ENCODE measurements at regions not wholly inside any gene's neighbourhood (a gene's known extent, or its start where the extent isn't known, plus 50 kb on each side); places are given as distances from the start of the nearest gene placed in this dataset.

DNA sequence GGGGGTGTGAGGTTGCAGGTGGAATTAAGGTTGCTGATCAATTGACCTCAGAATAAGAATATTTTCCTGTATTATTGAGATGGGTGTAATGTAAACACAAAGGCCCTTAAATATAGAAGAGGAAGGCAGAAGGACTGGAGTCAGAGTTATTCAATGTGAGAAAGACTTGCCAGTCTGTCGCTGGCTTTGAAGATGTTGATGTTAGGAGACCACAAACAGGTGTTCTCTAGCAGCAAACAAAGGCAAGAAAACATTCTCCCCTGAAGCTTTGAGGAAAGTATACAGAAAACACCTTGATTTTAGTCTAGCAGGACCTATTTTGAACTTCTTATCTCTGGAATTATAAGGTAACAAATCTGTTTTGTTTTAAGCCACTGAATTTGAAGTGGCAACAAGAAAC, 138.9 kb upstream of the PTPRK start:
- Histone ChIP-seq H3K79me2 (ENCODE audit: insufficient read depth, low read length) (no peaks in the 10 kb centered on the region), H2AFZ (ENCODE audit: low read length) (no peak overlapping the region), H3K36me3 (ENCODE audit: insufficient read depth, low read length) (no peaks in the 10 kb centered on the region), H3K27me3 (ENCODE audit: insufficient read depth, low read length) (no peaks in the 10 kb centered on the region), H4K20me1 (ENCODE audit: insufficient read depth, low read length) (no peaks in the 10 kb centered on the region), H3K9me3 (ENCODE audit: low read depth, low read length) (no peaks in the 10 kb centered on the region), H3K27ac (ENCODE audit: low read depth, low read length) (no peak overlapping the region), H3K4me1 (ENCODE audit: insufficient read depth, low read length) (peaks cover 22% of the 10 kb centered on the region), H3K4me2 (ENCODE audit: insufficient read depth, low read length) (no peak overlapping the region), H3K4me3 (ENCODE audit: insufficient read depth, low read length) (no peak overlapping the region)
- TF ChIP-seq, protein P1, sequence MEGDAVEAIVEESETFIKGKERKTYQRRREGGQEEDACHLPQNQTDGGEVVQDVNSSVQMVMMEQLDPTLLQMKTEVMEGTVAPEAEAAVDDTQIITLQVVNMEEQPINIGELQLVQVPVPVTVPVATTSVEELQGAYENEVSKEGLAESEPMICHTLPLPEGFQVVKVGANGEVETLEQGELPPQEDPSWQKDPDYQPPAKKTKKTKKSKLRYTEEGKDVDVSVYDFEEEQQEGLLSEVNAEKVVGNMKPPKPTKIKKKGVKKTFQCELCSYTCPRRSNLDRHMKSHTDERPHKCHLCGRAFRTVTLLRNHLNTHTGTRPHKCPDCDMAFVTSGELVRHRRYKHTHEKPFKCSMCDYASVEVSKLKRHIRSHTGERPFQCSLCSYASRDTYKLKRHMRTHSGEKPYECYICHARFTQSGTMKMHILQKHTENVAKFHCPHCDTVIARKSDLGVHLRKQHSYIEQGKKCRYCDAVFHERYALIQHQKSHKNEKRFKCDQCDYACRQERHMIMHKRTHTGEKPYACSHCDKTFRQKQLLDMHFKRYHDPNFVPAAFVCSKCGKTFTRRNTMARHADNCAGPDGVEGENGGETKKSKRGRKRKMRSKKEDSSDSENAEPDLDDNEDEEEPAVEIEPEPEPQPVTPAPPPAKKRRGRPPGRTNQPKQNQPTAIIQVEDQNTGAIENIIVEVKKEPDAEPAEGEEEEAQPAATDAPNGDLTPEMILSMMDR (IDR thresholded peaks at IDR 0.05; ENCODE audit: extremely low read depth, low read depth, low read length): no peak
- no peak for DNase-seq (ENCODE audit: insufficient read length, low spot score, missing footprints)

DNA sequence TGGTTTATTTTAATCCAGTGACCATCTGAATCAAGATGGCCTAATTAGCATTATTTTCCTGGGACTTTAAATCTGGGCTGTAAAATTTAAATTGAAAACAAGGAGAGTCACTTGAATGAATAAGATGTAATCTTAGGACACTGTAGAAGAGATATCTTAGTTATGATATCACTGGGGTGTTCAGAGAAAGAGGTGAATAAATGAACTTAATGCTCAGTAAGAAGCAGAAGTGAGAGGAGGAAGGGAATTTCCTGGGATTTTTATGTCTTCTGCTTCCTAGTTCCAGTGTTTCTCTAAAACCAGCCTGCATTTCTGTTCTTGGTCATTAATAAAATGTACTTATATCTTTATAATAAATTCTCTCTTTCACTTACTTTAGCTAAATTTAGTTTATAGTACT, 136.8 kb upstream of the PTPRK start:
- H3K4me1 ChIP-seq (ENCODE audit: insufficient read depth, low read length): peaks cover 22% of the 10 kb centered on the region
- H3K27me3 ChIP-seq (ENCODE audit: insufficient read depth, low read length): no peaks in the 10 kb centered on the region
- DNase-seq (ENCODE audit: insufficient read length, low spot score, missing footprints): no peak
- no peaks in the 10 kb centered on the region for H3K79me2 ChIP-seq (ENCODE audit: insufficient read depth, low read length)
- peak overlapping the region; percentile 63 for H2AFZ ChIP-seq (ENCODE audit: low read length)
- no peak overlapping the region for H3K4me2 ChIP-seq (ENCODE audit: insufficient read depth, low read length)
- no peak overlapping the region for H3K4me3 ChIP-seq (ENCODE audit: insufficient read depth, low read length)
- no peaks in the 10 kb centered on the region for H3K36me3 ChIP-seq (ENCODE audit: insufficient read depth, low read length)
- peak overlapping the region; percentile 88 for H3K27ac ChIP-seq (ENCODE audit: low read depth, low read length)
- H3K9me3 ChIP-seq (ENCODE audit: low read depth, low read length): no peaks in the 10 kb centered on the region
- no peaks in the 10 kb centered on the region for H4K20me1 ChIP-seq (ENCODE audit: insufficient read depth, low read length)
- TF ChIP-seq, protein P1 (IDR thresholded peaks at IDR 0.05; ENCODE audit: extremely low read depth, low read depth, low read length): no peak

DNA sequence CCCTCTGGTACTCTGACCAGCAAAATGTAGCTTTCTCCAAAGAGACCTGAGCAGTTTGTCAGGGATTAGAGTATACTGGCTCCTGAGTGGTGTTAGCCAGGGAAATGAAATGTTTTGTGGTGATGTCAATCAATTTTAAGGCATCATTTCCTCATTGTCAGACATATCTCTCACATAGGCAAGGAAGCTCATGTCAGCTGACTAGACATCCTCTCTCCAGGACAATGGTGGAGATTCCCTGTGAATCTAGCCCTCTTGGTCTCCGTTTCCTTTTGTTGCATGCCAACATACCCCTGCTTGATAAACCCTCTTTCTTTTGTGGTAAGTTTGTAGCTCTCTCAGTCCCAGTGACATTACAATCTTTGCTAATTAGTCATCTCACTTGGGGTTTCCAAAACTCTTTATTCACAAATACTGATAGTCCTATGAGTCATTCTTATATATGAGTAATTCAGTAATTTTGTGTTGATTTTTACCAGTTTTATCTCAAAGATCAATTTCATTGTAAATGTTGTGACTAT, 135.6 kb upstream of the PTPRK start:
- TF ChIP-seq, protein P1 (IDR thresholded peaks at IDR 0.05; ENCODE audit: extremely low read depth, low read depth, low read length): no peak
- Histone ChIP-seq H3K4me3 (ENCODE audit: insufficient read depth, low read length) (no peak overlapping the region), H3K27me3 (ENCODE audit: insufficient read depth, low read length) (no peaks in the 10 kb centered on the region), H3K4me1 (ENCODE audit: insufficient read depth, low read length) (peaks cover 22% of the 10 kb centered on the region), H3K9me3 (ENCODE audit: low read depth, low read length) (no peaks in the 10 kb centered on the region), H4K20me1 (ENCODE audit: insufficient read depth, low read length) (no peaks in the 10 kb centered on the region), H3K27ac (ENCODE audit: low read depth, low read length) (peak overlapping the region; percentile 88), H3K79me2 (ENCODE audit: insufficient read depth, low read length) (no peaks in the 10 kb centered on the region), H3K36me3 (ENCODE audit: insufficient read depth, low read length) (no peaks in the 10 kb centered on the region), H3K4me2 (ENCODE audit: insufficient read depth, low read length) (peak overlapping the region; percentile 17), H2AFZ (ENCODE audit: low read length) (peak overlapping the region; percentile 29)
- DNase-seq (ENCODE audit: insufficient read length, low spot score, missing footprints): peak; percentile 41

DNA sequence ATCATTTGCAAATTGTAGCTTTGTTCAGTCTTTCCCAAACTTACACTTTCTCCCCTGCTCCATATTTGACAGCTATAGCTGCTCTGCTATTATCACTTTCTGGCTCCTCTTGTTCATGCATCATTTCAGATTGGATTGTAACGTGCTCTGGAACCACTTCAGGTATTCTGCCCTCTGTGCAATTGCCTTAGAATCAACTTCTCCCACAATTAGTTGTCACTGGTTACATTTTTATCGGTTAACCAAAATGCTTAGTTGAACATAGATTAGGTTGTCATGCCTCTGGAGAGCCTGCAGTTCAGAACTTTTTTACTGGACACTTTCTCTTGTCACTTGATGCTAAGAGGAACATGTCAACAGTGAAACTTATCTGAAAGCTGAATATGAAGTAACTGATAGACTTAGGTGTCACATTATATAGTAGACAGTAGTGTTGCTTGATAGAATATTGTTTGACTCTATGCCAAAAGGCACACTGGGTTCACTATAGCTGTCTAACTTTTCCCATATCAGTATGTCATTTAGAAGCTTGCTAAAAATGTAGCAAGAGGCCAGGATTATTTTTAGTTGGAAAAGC, 127.7 kb upstream of the PTPRK start:
- Histone ChIP-seq H3K4me3 (ENCODE audit: insufficient read depth, low read length) (no peak overlapping the region), H2AFZ (ENCODE audit: low read length) (no peak overlapping the region), H3K4me2 (ENCODE audit: insufficient read depth, low read length) (no peak overlapping the region), H3K4me1 (ENCODE audit: insufficient read depth, low read length) (no peaks in the 10 kb centered on the region), H3K79me2 (ENCODE audit: insufficient read depth, low read length) (no peaks in the 10 kb centered on the region), H3K9me3 (ENCODE audit: low read depth, low read length) (no peaks in the 10 kb centered on the region), H3K36me3 (ENCODE audit: insufficient read depth, low read length) (no peaks in the 10 kb centered on the region), H4K20me1 (ENCODE audit: insufficient read depth, low read length) (no peaks in the 10 kb centered on the region), H3K27me3 (ENCODE audit: insufficient read depth, low read length) (no peaks in the 10 kb centered on the region), H3K27ac (ENCODE audit: low read depth, low read length) (no peak overlapping the region)
- DNase-seq (ENCODE audit: insufficient read length, low spot score, missing footprints): no peak
- TF ChIP-seq, protein P1 (IDR thresholded peaks at IDR 0.05; ENCODE audit: extremely low read depth, low read depth, low read length): no peak

Data from osteoblast (primary cell).